OCI-LY7 (cell line): ENCODE measurements at regions not wholly inside any gene's neighbourhood (a gene's known extent, or its start where the extent isn't known, plus 50 kb on each side); places are given as distances from the start of the nearest gene placed in this dataset.

Source experiments
- BruUV-seq: library from RNA; stranded (reverse); fragments of 400-500 nt; replicated peaks from 2 replicates; lab custom pipeline; 2021; lab: Mats Ljungman, UMichigan
- CTCF ChIA-PET: fragments of 300-600 bp; sonication (Branson Sonifier 250); formaldehyde crosslinking; loops from one replicate; lab custom pipeline; 2022; ENCODE audit warnings: antibody characterized with exemption; ENCODE audit not compliant: unreplicated experiment; lab: Charles Lee
- POLR2A ChIA-PET: fragments of 300-600 bp; sonication (Branson Sonifier 250); formaldehyde crosslinking; loops from one replicate; lab custom pipeline; 2022; ENCODE audit warnings: antibody characterized with exemption; lab: Charles Lee
- DNase-seq: peaks from one replicate; pipeline ENCODE4 v3.0.0-alpha.2; 2015; ENCODE audit warnings: low spot score
- H2AFZ ChIP-seq: fragments of 200-600 bp; sonication (generic), shearing (Covaris generic); 2 replicates; pipeline ENCODE4 v1.6.1; 2014; ENCODE audit warnings: mild to moderate bottlenecking, antibody characterized with exemption, low read length, moderate library complexity
- H3K27ac ChIP-seq: fragments of 200-600 bp; sonication (generic); 2 replicates; pipeline ENCODE4 v1.5.1; 2014; ENCODE audit warnings: mixed run types, low read depth, mild to moderate bottlenecking, moderate library complexity, low read length, inconsistent platforms; ENCODE audit not compliant: poor library complexity, severe bottlenecking
- H3K36me3 ChIP-seq: fragments of 200-600 bp; sonication (generic); 2 replicates; pipeline ENCODE4 v1.6.1; 2014; ENCODE audit warnings: mild to moderate bottlenecking, antibody characterized with exemption, low read length, moderate library complexity, mixed read lengths; ENCODE audit not compliant: insufficient read depth
- H3K4me1 ChIP-seq: fragments of 200-600 bp; sonication (generic); 2 replicates; pipeline ENCODE4 v1.5.1; 2014; ENCODE audit warnings: mild to moderate bottlenecking, low read length; ENCODE audit not compliant: insufficient read depth, poor library complexity, severe bottlenecking
- H3K4me2 ChIP-seq: fragments of 200-600 bp; sonication (generic); 2 replicates; pipeline ENCODE4 v1.6.1; 2014; ENCODE audit warnings: mild to moderate bottlenecking, low read length
- H3K4me3 ChIP-seq: fragments of 200-600 bp; sonication (generic); 2 replicates; pipeline ENCODE4 v1.5.1; 2014; ENCODE audit warnings: mild to moderate bottlenecking, low read depth, low read length; ENCODE audit not compliant: poor library complexity, severe bottlenecking
- H3K79me2 ChIP-seq: fragments of 200-600 bp; sonication (generic); 2 replicates; pipeline ENCODE4 v1.6.1; 2016; ENCODE audit warnings: low read depth, mild to moderate bottlenecking, low read length, moderate library complexity, mixed read lengths; ENCODE audit not compliant: insufficient read depth
- H3K9me2 ChIP-seq: fragments of 200-600 bp; sonication (generic); 2 replicates; pipeline ENCODE4 v1.6.1; 2016; ENCODE audit warnings: mild to moderate bottlenecking, low read length, mixed read lengths; ENCODE audit not compliant: insufficient read depth
- H3K9me3 ChIP-seq: fragments of 200-600 bp; sonication (generic); 2 replicates; pipeline ENCODE4 v1.6.1; 2014; ENCODE audit warnings: mild to moderate bottlenecking, mixed run types, low read length, mixed read lengths
- H4K20me1 ChIP-seq: fragments of 200-600 bp; sonication (generic); 2 replicates; pipeline ENCODE4 v1.6.1; 2014; ENCODE audit warnings: mild to moderate bottlenecking, antibody characterized with exemption, low read length, moderate library complexity, mixed read lengths; ENCODE audit not compliant: insufficient read depth
- EZH2phosphoT487 ChIP-seq: fragments of 200-600 bp; sonication (generic); IDR thresholded peaks from 2 replicates; pipeline ENCODE4 v1.6.1; 2018; ENCODE audit warnings: low read depth, borderline replicate concordance, mild to moderate bottlenecking, mixed run types, antibody characterized with exemption, low read length, moderate library complexity, mixed read lengths
- intact Hi-C: fragments of 100-400 bp; cut with micrococcal nuclease; formaldehyde crosslinking; loops from one replicate; pipeline ENCODE4 v1.10.0; 2022; ENCODE audit not compliant: unreplicated experiment
- TF ChIP-seq, protein P1 (sequence below): fragments of 200-600 bp; sonication (generic); conservative IDR thresholded peaks from 2 replicates; pipeline ENCODE4 v1.5.1; 2014; ENCODE audit warnings: mild to moderate bottlenecking, antibody characterized with exemption, low read length, moderate library complexity, mixed read lengths

- no peaks in the 10 kb centered on the region for H4K20me1 ChIP-seq
- H2AFZ ChIP-seq = no peak overlapping the region
- no TSS peak for BruUV-seq
- peaks cover 73% of the 10 kb centered on the region for H3K4me1 ChIP-seq
- DNase-seq = peak; percentile 55
- peaks cover 83% of the 10 kb centered on the region for H3K36me3 ChIP-seq
- H3K9me3 ChIP-seq = no peaks in the 10 kb centered on the region
- POLR2A ChIA-PET = interaction anchor here (0.6 to 8.8 kb wide), 6 partner anchors 10 to 89 kb away, joined by 3 to 214 read pairs (median 3); no protein-coding TSS in a partner anchor
- no peaks in the 10 kb centered on the region for H3K9me2 ChIP-seq
- H3K27ac ChIP-seq = peak overlapping the region; percentile 97
- CTCF ChIA-PET = interaction anchor here (1.6 kb wide), 1 partner anchor 9 kb away, joined by 3 read pairs; no protein-coding TSS in a partner anchor
- peak overlapping the region; percentile 51 for H3K4me3 ChIP-seq
- intact Hi-C loops = loop anchor here (2.0 to 5.0 kb wide), 2 partner anchors 37 to 367 kb away; partner anchors contain the start of gene ALOX5AP
- peaks cover 48% of the 10 kb centered on the region for H3K79me2 ChIP-seq
- TF ChIP-seq, protein P1, sequence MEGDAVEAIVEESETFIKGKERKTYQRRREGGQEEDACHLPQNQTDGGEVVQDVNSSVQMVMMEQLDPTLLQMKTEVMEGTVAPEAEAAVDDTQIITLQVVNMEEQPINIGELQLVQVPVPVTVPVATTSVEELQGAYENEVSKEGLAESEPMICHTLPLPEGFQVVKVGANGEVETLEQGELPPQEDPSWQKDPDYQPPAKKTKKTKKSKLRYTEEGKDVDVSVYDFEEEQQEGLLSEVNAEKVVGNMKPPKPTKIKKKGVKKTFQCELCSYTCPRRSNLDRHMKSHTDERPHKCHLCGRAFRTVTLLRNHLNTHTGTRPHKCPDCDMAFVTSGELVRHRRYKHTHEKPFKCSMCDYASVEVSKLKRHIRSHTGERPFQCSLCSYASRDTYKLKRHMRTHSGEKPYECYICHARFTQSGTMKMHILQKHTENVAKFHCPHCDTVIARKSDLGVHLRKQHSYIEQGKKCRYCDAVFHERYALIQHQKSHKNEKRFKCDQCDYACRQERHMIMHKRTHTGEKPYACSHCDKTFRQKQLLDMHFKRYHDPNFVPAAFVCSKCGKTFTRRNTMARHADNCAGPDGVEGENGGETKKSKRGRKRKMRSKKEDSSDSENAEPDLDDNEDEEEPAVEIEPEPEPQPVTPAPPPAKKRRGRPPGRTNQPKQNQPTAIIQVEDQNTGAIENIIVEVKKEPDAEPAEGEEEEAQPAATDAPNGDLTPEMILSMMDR = no peak
- TF ChIP-seq EZH2phosphoT487 = no peak
- peak overlapping the region; percentile 82 for H3K4me2 ChIP-seq
These were observed 52.1 kb upstream of the UBE2L5 start for GRCh38 chr13:30370146-30370545.

- ChIA-PET POLR2A (interaction anchor here (0.6 to 8.8 kb wide), 20 partner anchors 9 to 239 kb away, joined by 3 to 214 read pairs (median 8); partner anchors contain the start of gene UBE2L5), CTCF (interaction anchor here (1.4 to 1.6 kb wide), 2 partner anchors 10 to 75 kb away, joined by 3 to 5 read pairs; no protein-coding TSS in a partner anchor)
- Histone ChIP-seq H4K20me1 (no peaks in the 10 kb centered on the region), H3K4me3 (peak overlapping the region; percentile 51), H3K9me3 (no peaks in the 10 kb centered on the region), H3K4me2 (peak overlapping the region; percentile 82), H3K36me3 (peaks cover 76% of the 10 kb centered on the region), H3K4me1 (peaks cover 67% of the 10 kb centered on the region), H2AFZ (no peak overlapping the region), H3K27ac (peak overlapping the region; percentile 97), H3K79me2 (peaks cover 56% of the 10 kb centered on the region), H3K9me2 (no peaks in the 10 kb centered on the region)
- no peak for DNase-seq
- TF ChIP-seq, protein P1 = no peak
- no peak for TF ChIP-seq EZH2phosphoT487
- intact Hi-C loops = loop anchor here (1.0 to 5.0 kb wide), 6 partner anchors 16 to 366 kb away; partner anchors contain the start of gene ALOX5AP
- TSS peak; percentile 10 for BruUV-seq
These were observed 51.3 kb upstream of the UBE2L5 start for GRCh38 chr13:30370916-30371521.
